ENCODE measurements at regions not wholly inside any gene's neighbourhood (a gene's known extent, or its start where the extent isn't known, plus 50 kb on each side); places are given as distances from the start of the nearest gene placed in this dataset.

DNA sequence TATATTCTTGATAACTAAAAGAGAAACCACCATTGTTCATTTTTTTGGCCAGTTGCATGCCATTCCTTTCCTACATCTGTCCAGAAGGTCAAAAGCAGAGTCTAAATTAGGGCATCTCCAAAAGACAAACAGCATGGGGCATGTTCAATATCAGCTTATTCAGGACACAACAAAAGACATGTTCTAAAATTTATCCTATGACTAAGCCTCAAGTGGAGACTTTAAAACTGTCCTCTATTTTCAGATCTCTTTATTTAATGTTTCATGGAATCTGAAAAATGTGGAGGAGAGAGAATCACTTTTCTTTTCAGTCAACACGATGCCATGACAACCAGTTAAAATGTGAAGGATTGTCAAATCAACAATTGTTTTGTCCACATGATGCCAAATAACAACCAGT is 303.4 kb upstream of the PRMT6 start:
- DNase-seq (ENCODE audit: low read depth in 2 of 2), result no peak

DNA sequence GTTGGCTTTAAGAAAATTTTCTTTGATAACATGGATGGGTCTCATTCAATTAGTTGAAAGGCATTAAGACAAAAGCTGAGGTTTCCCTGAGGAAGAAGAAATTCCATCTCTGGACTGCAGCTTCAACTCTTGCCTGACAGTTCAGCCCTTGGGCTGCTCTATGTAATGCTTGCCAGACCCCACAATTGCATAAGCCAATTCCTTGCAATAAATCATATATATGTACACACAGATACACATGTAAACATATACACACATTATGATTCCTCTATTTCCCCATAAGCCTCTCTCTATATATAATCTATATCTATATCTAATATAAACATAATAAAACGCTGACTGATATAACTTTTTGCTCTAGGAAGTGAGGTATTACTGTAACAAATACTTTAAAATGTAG is 301.5 kb upstream of the PRMT6 start:
- DNase-seq (ENCODE audit: low read depth in 2 of 2), result no peak

DNA sequence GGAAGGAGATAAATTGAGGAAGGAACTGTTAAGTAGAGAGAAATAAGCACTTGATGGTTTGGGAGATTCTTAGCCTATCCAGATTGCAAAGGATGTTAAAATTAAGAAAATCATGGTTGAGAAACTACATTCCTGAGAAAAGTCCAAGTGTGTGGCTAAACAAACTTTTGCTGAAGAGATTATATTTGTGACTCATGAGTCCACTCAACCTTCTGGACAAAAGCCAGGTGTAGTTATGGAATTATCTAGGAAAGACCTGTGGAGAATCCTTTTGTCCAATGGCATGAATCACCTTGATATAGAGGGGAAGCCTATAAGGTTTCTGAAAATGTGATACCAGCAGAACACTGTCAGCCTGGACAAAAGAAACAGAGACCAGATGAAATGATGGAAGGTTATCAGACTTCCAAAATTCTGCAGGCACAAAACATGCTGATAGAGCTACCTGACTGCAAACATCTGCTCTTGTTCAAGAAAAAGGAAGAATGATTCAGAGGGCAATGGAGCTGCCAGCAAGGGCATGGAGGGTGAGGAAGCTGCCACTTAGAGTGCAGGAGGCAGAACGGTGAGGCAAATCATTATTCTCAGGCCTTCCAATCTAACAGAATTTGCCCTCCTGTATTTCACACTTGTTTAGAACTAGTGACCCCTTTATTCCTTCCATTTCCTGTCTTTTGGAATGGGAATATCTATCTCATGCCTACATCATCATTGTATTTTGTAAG is 300.6 kb upstream of the PRMT6 start:
- DNase-seq (ENCODE audit: low read depth in 2 of 2), result no peak

DNA sequence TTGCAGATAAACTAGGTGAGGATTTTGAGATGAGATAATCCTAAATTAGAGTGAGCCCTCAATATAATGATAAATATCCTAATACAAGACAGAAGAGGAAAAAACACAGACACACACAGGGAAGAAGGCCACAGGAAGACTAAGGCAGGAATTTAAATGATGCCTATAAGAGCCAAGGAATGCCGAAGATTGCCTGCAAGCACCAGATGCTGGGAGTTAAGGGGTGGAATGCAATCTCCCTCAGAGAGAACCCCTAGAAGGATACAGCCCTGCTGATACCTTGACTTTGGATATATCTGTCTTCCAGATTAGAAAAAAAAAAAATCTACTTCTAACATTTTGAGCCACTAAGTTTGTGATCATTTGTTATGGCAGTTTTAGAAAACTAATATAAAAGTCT is 299.7 kb upstream of the PRMT6 start:
- DNase-seq (ENCODE audit: low read depth in 2 of 2), result no peak

DNA sequence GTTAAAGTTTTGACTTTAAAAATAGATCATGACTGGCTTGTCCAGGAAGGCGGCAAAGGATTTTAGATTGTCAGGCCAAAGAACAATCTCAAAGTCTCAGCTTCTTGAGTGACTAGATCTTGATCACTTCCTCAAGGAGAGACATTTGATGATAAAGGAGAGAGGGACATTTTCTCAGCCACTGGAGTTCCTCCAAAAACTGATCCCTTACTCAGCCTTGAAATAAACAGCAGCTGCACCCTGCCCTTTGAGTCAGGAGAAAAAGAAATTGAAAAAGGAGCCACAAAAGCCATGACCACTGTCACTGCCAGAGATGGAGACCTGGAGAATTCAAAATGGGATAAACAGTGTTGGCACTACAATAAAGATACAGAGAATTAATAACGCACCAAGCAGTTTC is 288.4 kb upstream of the PRMT6 start:
- DNase-seq (ENCODE audit: low read depth in 2 of 2), result no peak

DNA sequence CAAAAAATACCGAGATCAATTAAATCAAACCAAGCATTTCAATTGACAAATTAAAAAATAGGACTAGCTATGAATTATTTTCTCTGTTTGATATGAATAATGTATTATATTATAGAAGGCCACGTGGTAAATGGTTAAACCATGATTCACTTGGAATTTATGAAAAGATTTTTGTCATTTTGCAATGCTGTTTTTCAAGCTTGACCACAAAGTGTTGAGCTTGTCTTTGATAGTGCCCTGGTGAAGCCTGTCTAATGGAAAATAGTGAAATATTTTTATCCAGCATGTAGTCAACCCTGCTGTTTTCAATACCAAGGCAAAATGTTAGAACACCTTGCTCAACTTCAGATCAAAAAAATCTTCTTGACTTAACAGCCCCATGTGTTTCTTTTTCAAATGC is 288.0 kb upstream of the PRMT6 start:
- no peak for DNase-seq (ENCODE audit: low read depth in 2 of 2)

DNA sequence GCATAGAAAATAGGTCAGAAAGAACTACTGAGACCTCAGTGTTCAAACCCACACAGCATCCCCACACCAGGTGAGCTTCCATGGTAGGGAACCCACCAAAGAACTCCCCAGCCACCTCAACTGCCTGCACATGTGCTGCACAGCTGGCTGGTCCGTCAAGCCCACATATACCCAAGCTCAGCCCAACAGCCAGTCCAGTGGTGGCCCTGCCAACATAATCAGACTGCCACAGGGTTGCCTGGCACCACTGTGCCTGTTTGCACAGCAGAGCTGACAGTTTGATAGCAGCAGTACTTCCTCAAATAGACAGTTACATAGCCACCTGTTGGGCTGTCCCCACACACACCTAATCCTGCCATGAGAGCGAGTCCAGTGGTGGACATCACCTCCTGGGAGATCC is 283.3 kb upstream of the PRMT6 start:
- no peak for DNase-seq (ENCODE audit: low read depth in 2 of 2)

DNA sequence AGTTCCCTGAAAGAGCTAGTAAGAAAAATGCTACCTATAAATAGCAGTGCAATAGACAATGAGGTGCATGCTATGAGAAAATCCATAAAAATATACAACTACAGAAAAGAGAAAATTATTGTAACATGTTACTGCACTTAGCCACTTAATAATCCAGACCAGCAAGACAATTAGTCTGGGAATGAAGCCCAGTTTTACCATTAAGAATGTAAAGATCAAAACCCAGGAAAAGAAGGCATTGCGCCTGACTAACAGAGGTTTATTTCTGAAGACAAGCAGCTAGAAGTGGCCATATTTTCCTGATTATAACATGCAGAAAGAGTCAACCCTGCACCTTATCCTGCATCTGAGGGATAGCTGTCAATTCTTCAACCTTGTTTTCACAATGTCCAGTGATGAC is 276.4 kb upstream of the PRMT6 start:
- no peak for DNase-seq (ENCODE audit: low read depth in 2 of 2)

DNA sequence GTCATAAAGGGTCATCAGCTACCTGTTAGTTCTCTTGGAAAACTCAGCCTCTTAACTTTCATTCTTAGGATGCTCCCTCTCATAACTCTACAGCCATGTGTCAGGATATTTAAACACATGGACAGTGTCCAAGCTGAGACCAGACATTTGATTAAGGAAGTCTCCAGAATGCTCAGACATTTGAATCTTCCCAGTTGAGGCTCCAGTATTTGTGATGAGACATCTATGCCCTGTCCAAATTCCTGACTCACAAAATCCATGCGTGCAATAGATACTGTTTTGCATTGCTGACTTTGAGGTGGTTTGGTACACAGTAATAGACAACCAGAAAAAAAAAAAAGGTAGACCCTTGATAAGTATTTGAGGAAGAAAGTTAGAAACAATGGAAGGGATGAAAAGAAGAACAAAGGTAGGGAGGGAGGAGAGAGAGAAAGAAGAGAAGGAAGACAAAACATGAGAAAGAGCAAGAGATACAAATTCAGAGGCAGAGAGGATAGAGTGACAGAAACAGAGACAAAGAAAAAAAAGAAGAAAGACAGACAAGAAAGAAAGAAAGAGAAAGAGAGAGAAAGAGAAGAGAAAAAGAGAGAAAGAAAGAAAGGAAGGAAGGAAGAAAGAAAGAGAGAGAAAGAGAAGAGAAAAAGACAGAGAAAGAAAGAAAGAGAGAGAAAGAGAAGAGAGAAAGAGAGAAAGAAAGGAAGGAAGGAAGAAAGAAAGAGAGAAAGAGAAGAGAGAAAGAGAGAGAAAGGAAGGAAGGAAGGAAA is 275.5 kb upstream of the PRMT6 start:
- no peak for DNase-seq (ENCODE audit: low read depth in 2 of 2)

DNA sequence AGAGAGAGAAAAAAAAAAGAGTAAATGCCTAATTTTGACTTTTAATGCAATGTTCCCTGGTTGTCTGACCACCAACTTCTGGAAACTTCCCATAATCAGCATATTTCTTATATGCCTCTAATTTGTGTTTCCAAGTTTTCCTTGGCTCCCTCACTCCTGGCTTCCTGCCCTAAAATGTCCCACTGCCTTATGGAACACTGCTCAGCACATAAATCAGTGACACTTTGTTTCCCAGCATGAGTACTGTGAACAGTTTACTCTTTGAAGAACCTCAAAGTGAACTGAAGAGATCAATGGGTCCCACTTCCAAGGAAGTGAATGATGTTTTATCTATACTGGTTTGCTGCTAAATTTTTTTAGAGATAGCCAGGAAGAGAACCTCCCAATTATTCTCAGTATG is 271.3 kb upstream of the PRMT6 start:
- no peak for DNase-seq (ENCODE audit: low read depth in 2 of 2)

DNA sequence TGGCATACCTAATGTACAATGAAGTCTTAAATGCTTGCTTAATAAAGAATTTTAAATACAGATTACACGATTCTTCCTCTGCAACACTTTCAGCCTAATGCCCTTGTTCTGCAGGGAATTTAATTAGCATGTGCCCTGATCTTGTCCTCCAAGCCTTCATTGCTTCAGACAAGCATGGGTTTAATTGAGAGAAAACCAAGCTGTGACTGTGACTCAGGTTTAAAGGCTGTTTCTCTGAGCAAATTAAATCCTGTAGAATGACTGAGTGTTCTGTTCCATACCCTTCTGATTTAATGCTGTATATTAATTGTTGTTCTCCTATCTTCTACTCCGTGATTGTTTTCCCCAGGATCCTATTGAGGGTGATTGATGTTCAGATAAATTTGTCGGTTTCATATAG is 269.0 kb upstream of the PRMT6 start:
- no peak for DNase-seq (ENCODE audit: low read depth in 2 of 2)

DNA sequence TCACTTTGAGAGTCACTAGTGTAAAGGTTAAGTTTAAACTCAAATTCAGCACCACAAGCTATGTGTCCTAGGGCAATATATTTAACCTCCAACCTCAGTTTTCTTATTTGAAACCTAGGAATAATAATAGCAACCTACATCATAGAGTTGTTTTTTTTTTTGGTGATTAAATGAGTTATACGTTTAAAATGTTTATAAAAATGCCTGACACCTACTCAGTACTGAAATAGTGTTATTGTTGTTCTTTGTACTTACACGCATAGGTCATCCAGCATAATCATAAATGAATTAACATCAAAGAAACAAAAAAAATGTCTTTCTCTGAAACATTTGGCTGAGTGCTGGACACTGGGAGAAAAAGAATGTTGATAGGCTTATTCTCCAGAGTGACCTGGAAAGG is 266.8 kb upstream of the PRMT6 start:
- no peak for DNase-seq (ENCODE audit: low read depth in 2 of 2)

DNA sequence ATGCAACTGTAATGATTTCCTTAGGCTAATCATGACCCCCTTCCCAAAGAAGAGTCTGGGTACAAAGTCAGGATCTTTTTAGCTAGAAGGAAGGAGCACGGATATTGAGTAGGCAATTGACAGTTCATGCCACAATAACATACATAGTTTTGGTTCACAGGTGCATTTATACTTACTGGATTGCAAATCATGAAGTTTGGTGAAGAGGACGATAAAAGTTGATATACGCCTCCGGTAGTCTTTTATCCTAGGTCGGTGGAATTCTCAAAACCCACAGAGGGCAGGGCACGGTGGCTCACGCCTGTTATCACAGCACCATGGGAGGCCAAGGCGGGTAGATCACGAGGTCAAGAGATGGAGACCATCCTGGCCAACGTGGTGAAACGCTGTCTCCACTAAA is 265.4 kb upstream of the PRMT6 start:
- no peak for DNase-seq (ENCODE audit: low read depth in 2 of 2)

DNA sequence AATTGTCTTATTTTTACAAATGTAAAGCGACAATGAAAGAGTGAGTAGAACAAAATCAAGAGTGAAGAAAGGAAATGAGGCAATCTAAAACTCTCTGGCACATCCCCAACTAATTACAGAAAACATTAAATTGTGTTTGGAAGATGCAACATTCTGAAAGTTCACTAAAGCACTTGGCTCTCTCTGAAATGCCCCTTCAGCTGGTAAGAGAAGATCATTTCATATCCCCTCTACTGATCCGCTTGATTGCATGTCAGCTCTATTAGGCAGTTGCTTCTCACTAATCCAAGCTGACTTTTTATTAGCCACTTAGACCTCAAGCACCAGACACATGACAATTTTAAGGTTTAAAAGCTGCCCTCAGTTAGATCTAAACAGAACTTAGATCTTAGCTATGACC is 262.8 kb upstream of the PRMT6 start:
- DNase-seq (ENCODE audit: low read depth in 2 of 2), result no peak

DNA sequence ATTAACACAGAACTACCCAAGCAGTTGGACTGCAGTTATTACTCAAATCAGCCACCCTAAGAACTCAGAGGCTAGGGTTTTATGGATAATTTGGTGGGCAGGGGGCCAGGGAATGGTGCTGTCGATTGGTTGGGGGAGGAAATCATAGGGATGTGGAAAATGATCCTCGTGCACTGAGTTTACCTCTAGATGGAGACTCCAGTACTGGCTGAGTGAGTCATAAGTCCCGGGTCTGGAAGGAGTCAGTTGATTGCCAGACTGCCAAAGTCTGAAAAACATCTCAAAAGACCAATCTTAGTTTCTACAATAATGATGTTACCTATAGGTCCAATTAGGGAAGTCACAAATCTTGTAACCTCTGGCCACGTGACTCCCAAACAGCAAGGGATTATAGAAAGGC is 257.5 kb upstream of the PRMT6 start:
- no peak for DNase-seq (ENCODE audit: low read depth in 2 of 2)

DNA sequence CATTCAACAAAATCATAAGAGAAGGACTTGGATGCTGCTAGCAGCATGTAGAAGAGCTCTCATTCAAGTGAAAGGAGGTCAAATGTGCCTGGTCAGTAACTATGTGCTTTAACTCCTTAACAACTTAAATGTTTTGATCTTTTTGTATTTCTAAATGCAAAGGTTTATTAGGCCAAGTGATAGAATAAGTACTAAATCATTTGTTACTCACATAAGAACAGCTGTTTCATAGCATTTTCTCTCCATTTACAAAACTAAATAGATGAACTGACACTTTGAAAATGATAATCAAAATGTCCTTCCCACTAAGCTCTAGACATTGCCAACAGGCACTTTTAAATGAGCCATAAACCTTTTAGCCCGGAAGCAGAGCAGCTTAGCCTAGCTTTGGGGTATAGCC is 254.3 kb upstream of the PRMT6 start:
- DNase-seq (ENCODE audit: low read depth in 2 of 2), result no peak

DNA sequence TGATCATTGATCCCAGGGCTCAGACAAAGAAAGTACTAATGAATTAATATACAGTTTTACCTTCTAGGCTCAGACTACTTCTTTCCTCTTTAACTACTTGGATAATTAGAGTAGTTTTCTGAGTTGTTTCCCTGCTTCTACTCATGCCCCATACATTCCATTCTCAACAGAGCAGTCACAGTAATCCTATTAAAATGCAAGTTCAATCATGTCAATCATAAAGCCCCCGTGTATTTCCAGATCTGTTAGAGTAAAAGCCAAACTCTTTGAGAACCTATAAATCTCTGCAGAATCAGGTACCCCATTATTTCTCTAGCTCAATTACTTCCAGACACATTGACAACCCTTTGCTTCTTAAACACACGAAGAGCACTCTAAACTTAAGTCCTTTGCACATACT is 242.1 kb upstream of the PRMT6 start:
- no peak for DNase-seq (ENCODE audit: low read depth in 2 of 2)

DNA sequence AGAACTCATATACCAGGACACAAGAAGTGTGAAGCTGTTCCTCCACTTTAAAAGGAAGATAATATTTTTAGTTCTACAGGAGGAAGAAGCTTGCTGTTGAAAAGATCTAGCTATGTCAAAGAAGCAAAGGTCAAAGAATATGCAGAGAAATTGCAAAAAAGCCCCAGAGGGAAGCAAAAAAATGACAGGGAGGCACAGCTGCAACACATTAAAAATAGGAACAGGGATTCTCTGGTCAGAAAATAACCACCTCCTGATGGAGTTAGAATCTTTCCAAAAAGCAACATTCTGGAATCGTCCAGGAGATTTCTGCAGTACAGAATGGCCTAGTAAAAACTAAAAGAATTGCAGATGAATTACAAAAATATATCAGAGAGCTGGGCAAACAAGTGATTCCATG is 238.9 kb upstream of the PRMT6 start:
- DNase-seq (ENCODE audit: low read depth in 2 of 2), result no peak

DNA sequence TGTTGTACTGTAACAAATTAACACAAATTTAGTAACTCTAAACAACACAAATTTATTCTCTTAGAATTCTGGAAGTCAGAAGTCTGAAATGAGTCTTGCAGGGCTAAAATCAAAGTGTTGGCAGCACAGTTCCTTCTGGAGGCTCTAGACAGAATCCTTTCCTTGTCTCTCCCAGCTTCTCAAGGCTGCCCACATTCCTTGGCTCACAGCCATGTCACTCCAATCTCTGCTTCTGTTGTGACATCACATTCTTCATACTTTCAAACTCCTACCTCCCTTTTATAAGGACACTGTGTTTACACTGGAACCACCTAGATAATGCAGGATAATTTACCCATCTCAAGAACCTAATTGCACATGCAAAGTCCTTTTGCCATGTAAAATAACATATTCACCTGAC is 225.0 kb upstream of the PRMT6 start:
- no peak for DNase-seq (ENCODE audit: low read depth in 2 of 2)

DNA sequence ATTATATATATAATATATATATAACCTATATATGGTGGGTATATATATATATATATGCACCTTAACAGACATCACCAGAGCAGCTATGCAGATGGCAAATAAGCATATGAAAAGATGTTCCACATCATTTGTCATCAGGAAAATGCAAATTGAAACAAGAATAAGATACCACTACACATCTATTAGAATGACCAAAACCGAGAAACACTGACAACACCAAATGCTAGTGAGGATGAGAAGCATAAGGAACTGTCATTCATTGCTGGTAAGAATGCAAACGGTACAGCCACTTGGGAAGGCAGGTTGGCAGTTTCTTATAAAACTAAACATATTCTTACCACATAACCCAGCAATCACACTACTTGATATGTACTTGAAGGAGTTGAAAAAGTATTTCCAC is 219.8 kb upstream of the PRMT6 start:
- DNase-seq (ENCODE audit: low read depth in 2 of 2), result no peak

DNA sequence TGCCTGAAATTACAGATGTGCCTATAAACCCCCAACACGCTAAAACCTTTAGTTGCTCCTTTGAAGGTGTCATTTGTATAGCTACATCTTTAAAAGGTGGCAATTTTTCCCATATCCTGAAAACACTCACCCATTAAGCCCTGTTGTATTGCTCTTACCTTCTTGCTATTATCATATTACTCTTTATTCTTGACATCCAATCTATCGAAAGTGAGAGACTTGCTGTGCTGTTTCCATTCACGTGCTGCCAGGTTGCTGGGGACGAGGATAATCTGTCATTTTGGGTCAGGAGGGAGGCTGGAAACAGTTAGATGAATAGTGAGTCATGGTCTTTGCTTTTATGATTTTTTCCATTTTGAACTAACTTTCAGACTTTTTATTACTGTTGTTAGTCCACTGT is 213.0 kb upstream of the PRMT6 start:
- no peak for DNase-seq (ENCODE audit: low read depth in 2 of 2)

DNA sequence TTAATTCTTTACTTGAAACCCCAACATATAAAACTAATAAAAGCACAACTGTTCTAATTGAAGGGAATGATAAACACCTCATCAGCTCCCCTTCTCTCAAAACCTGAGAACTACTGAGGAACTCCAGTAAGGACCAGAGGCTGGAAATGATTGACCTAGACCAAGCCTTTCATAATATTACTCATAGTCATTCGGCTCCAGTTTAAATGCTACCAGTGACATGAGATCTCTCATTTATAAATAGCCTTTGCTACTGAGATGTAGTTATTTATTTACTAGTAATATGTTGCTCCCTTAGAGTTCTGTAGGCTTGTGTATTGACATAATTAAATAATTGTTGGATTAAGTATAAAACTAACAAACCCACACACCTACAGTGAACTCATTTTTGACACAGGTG is 209.8 kb upstream of the PRMT6 start:
- no peak for DNase-seq (ENCODE audit: low read depth in 2 of 2)

DNA sequence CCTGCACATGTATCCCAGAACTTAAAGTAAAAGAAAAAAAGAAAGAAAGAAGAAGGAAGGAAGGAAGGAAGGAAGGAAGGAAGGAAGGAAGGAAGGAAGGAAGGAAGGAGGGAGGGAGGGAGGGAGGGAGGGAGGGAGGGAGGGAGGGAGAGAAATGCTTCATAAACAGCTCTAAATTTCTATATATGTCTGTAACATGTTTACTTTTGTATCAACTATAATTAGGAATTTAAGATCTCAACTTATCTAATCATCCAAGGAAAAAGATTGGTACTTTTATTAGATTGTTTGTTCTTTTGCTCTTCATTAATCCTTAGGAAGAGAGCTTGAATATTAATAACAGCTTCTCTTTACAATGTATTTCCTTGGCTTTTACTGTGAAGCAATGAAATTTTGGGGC is 195.4 kb upstream of the PRMT6 start:
- no peak for DNase-seq (ENCODE audit: low read depth in 2 of 2)

DNA sequence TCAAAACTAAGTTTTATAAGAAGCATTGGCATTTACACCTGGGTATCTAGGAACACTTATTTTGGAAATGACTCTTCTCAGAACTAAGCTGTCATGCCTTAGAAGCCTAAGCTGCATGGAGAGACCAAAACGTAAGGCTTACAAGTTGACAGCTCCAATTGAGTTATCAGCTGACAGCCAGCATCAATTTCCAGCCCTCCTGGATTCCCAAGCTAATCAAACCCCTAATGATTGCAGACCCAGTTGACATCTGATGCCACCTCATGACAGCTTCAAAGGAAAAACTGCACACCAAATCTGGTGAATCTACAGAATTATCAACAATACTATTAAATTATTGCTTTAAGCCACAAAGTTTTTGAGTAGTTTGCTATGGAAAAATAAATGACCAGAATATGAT is 187.6 kb upstream of the PRMT6 start:
- DNase-seq (ENCODE audit: low read depth in 2 of 2), result no peak
